Fibroblast of the aortic adventitia (primary cell): ENCODE measurements at regions not wholly inside any gene's neighbourhood (a gene's known extent, or its start where the extent isn't known, plus 50 kb on each side); places are given as distances from the start of the nearest gene placed in this dataset.

Experiments used
- DNase-seq: peaks from one replicate; pipeline ENCODE4 v3.0.0-alpha.2; 2010; ENCODE audit warnings: low read depth
- H3K4me3 ChIP-seq: 2 replicates; pipeline ENCODE4 v1.5.1; 2011; ENCODE audit warnings: low read depth, mild to moderate bottlenecking, control low read depth, low read length, moderate library complexity
- CTCF ChIP-seq: IDR thresholded peaks from 2 replicates; pipeline ENCODE4 v1.5.1; 2011; ENCODE audit warnings: mild to moderate bottlenecking, low read length, control low read depth, inconsistent platforms; ENCODE audit not compliant: insufficient read depth

- no peak for TF ChIP-seq CTCF
- H3K4me3 ChIP-seq, result no peak overlapping the region
These were observed 216.2 kb upstream of the UBE2E2 start for GRCh38 chr3:22986958-22987357.

GRCh38 chr3:22988566-22988965, 214.6 kb upstream of the UBE2E2 start:
- no peak for TF ChIP-seq CTCF
- no peak overlapping the region for H3K4me3 ChIP-seq
- DNase-seq, result no peak

More at GRCh38 chr3:22986958-22987357, 216.2 kb upstream of the UBE2E2 start:
- no peak for DNase-seq

GRCh38 chr3:22989716-22990115, 213.4 kb upstream of the UBE2E2 start:
- DNase-seq, result no peak
- no peak overlapping the region for H3K4me3 ChIP-seq
- no peak for TF ChIP-seq CTCF

GRCh38 chr3:22990291-22991200, 212.6 kb upstream of the UBE2E2 start:
- DNase-seq, result no peak
- no peak for TF ChIP-seq CTCF
- no peak overlapping the region for H3K4me3 ChIP-seq

GRCh38 chr3:22994781-22995180, 208.3 kb upstream of the UBE2E2 start:
- DNase-seq, result no peak
- no peak overlapping the region for H3K4me3 ChIP-seq
- no peak for TF ChIP-seq CTCF

GRCh38 chr3:22996920-22997571, 206.1 kb upstream of the UBE2E2 start:
- no peak overlapping the region for H3K4me3 ChIP-seq
- TF ChIP-seq CTCF, result no peak
- peak; percentile 18 for DNase-seq
